ENCODE measurements at regions not wholly inside any gene's neighbourhood (a gene's known extent, or its start where the extent isn't known, plus 50 kb on each side); places are given as distances from the start of the nearest gene placed in this dataset.
A peak's percentile ranks its signal among the peaks of the same experiment; 100 is the strongest.

DNA sequence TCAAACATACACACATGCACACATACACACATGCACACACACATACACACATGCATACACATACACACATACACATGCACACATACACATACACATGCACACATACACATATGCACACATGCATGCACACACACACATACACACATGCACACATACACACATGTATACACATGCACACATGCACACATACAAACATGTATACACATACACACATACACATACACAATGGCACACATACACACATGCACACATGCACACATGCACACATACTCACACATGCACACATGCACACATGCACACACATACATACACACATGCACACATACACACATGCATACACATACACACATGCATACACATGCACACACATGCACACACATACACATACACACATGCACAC lies 137.2 kb downstream of the ACKR3 start:
- TF ChIP-seq SP1 (IDR thresholded peaks at IDR 0.05) (no peak), BHLHE40 (IDR thresholded peaks at IDR 0.05; ENCODE audit: borderline replicate concordance) (no peak), FOXM1 (IDR thresholded peaks at IDR 0.05; ENCODE audit: borderline replicate concordance) (no peak), CTBP1 (IDR thresholded peaks at IDR 0.05; ENCODE audit: borderline replicate concordance) (0 out of 2 replicates have a peak, but pooled peaks have one; percentile 1), ARNT (IDR thresholded peaks at IDR 0.05) (no peak), ZNF384 (IDR thresholded peaks at IDR 0.05) (no peak), TARDBP (IDR thresholded peaks at IDR 0.05) (no peak), L3MBTL2 (conservative IDR thresholded peaks at IDR 0.05) (no peak)

Measured in HEK293T (cell line).